ENCODE measurements at regions not wholly inside any gene's neighbourhood (a gene's known extent, or its start where the extent isn't known, plus 50 kb on each side); places are given as distances from the start of the nearest gene placed in this dataset.
"Not testable (repeated sequence)": the region's sequence is repeated elsewhere in the genome, so short reads cannot be mapped to it uniquely, and the experiment has no call there.

GRCh38 chr1:199490769-199491527 is 536.6 kb upstream of the NR5A2 start:
- peak; percentile 63 for DNase-seq (ENCODE audit: low read depth)

- DNase-seq (ENCODE audit: low read depth), result no peak
Measured at GRCh38 chr1:199495432-199495831, 532.1 kb upstream of the NR5A2 start.

GRCh38 chr1:199498802-199499201 is 528.7 kb upstream of the NR5A2 start:
- DNase-seq (ENCODE audit: low read depth), result not testable (repeated sequence)

DNA sequence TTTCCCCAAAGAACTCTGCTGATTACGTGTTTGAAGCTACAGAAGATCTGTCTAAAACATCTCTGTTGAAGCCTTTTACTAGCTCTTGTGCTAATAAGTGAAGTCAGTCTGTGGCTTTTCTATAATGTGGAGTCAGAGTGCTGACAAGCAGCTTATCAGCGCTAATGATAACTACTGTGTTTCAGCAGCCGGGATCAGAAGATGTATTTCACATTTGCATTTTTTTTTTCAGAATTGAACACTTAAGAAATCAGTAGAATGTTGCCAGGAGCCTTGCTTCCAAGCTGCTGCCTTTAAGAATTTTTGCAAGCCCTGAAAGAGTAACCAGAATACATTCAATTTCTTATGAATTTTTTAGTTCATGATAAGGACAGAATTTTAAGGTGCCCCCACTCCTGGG is 519.4 kb upstream of the NR5A2 start:
- no peak for DNase-seq (ENCODE audit: low read depth)

DNA sequence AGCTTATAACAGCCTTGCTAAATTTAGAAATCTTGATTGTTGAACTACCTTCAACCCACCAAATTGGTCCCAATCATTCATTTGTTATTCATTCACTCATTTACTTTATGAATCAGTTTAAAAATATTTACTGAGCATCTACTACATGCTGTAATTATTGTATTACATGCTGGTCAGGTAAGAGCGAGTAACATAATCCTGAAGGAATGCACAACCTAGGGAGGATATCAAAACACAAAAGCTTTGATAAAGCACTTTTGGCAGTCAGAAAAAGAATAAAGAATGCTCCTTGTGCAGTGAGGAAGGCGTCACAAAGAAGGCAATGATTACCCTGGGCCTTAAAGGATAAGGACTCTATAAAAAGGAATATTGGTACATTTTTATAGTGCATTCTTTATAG is 518.9 kb upstream of the NR5A2 start:
- DNase-seq (ENCODE audit: low read depth), result no peak

- no peak for DNase-seq (ENCODE audit: low read depth)
Measured at GRCh38 chr1:199509456-199509855, 518.1 kb upstream of the NR5A2 start.

DNA sequence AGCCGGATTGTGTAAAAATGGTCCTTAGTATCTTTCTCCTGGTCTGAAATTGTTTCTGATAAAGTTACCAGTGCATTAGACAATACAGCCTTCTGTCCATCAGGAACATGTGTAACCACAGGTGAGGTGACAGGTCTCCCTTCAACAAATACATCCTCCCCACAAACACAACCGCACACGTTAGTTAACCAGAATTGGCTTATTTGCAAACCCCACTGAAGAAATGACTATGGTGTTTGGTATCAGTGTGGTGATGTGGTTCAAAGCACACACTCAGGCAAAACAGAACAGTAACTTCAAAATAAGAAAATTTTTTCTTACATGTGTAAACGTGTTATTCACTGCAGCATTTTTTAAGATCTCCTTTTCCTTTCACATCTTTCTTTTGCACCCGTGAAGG is 517.2 kb upstream of the NR5A2 start:
- no peak for DNase-seq (ENCODE audit: low read depth)

DNA sequence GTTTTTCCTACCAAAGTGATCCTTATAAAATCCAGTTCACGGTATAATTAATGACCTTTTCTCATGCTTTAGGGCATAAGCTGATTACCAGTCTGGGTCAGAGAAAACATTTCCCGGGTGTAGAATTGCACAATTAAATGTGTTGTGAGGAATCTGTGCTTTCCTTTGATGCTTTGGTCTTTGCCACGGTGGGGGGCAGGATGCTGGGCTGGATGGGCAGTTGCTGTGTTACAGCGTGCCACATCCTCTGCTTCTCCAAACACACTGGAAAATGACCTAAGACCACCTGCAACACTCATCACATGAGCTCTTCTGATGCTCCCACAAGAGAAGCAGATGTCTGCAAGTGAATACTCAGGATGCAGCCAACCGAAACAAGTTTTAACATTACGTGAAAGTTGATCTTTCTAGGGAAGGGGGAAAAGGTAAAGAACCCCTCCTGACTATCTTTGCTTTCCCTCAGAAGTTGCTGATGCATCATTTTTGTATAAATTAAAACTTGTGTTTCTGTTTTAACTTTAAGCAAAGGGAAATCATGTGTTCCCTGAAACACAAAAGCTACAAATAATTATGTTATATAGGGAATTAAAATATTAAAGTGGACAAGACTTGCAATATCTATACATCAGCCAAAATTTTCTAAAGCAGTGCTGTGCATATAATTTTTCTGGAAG is 515.3 kb upstream of the NR5A2 start:
- no peak for DNase-seq (ENCODE audit: low read depth)

GRCh38 chr1:199515261-199515660 is 512.2 kb upstream of the NR5A2 start:
- no peak for DNase-seq (ENCODE audit: low read depth)

GRCh38 chr1:199522338-199522737 is 505.2 kb upstream of the NR5A2 start:
- no peak for DNase-seq (ENCODE audit: low read depth)

DNA sequence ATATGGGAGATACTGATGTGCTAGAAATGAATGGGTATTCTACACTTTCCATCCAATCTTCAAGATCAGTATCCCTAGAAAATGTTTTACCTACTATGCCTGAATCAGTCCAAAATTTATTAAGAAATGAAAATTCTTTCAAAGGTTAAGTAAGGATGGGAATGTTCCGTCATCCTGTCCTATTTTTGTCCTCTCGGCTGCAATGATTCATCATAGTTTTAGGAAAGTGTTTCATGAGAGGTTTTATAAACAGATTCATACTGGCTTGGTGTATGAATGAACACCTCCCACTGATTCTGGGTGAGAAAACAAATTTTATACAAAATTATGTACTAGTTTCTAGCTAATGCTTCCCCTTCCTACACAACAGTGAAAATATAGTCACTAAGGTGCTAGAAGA is 504.6 kb upstream of the NR5A2 start:
- peak; percentile 55 for DNase-seq (ENCODE audit: low read depth)

GRCh38 chr1:199529324-199529723 is 498.2 kb upstream of the NR5A2 start:
- DNase-seq (ENCODE audit: low read depth), result no peak

DNA sequence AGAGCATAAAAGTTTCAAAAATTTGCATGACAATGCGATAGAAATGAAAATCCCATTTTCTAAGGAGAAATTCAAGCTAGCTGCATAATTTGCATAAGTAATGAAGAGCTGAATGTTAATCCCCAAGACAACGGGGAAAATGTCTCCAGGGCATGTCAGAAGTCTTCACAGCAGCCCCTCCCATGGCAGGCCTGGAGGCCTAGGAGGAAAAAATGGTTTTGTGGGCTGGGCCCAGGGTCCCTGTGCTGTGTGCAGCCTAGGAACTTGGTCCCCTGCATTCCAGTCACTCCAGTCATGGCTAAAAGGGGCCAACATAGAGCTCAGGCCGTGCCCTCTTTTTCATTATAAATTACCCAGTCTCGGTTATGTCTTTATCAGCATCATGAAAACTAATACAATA is 494.1 kb upstream of the NR5A2 start:
- not testable (repeated sequence) for DNase-seq (ENCODE audit: low read depth)

GRCh38 chr1:199545780-199546179 is 481.7 kb upstream of the NR5A2 start:
- no peak for DNase-seq (ENCODE audit: low read depth)

- DNase-seq (ENCODE audit: low read depth), result no peak
Measured at GRCh38 chr1:199546323-199546722, 481.2 kb upstream of the NR5A2 start.

- no peak for DNase-seq (ENCODE audit: low read depth)
Measured at GRCh38 chr1:199549421-199549820, 478.1 kb upstream of the NR5A2 start.

- peak; percentile 26 for DNase-seq (ENCODE audit: low read depth)
Measured at GRCh38 chr1:199550199-199551065, 477.1 kb upstream of the NR5A2 start.

DNA sequence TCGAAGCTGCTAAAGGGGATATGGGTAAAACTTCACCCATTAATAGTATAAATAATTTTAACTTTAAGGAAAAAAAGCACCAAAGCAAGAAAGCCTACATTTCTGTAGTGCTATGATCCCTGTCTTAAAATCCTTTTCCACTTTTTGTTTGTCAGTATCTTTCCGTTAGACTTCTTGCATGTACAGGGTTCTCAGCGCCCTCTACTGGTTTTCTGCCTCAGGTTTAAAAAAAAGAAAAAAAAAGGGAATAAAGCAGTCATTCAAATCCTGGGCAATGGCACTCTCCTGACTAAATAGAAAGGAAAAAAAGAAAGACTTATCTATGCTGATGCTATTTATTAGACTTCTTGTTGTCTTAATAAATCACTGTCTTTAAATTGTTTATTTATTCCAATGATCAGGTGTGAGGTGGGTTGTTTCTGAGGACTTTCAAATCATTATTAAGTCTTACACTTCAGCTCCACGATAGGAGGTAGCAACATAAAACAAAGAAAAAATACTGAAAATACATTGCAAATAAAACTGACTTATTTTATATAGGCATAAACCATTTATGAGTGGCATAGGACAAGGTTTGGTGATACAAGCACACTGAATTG is 475.4 kb upstream of the NR5A2 start:
- peak; percentile 79 for DNase-seq (ENCODE audit: low read depth)

GRCh38 chr1:199553104-199553503 is 474.4 kb upstream of the NR5A2 start:
- no peak for DNase-seq (ENCODE audit: low read depth)

DNA sequence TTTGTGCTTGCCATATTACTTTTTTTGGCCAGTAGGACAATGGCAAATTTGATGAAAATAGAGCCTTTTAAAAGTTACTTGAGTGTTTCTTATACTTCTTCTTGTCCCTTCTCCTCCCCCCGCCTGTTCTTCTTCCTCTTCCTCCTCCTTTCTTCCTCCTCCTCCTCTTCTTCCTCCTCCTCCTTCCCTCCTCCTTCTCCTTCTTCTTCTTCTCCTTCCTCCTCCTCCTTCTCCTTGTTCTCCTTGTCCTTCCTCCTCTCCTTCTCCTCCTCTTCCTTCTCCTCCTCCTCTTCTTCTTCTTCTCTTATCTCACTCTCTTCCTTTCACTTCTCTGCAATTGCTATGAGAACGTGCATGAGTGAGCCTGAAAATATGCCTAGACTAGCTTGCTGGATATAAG is 466.2 kb upstream of the NR5A2 start:
- DNase-seq (ENCODE audit: low read depth), result no peak

GRCh38 chr1:199573047-199573446 is 454.5 kb upstream of the NR5A2 start:
- DNase-seq (ENCODE audit: low read depth), result no peak

GRCh38 chr1:199574950-199575349 is 452.6 kb upstream of the NR5A2 start:
- no peak for DNase-seq (ENCODE audit: low read depth)

All from myocyte (in vitro differentiated cells).